HCT116 (cell line): ENCODE measurements at regions not wholly inside any gene's neighbourhood (a gene's known extent, or its start where the extent isn't known, plus 50 kb on each side); places are given as distances from the start of the nearest gene placed in this dataset.

Experiments used
- ATAC-seq: fragments of 200-7000 bp; cut with Tn5 transposase; 2 replicates; pipeline ENCODE4 v1.9.1; 2020; ENCODE audit warnings: mild to moderate bottlenecking, moderate library complexity
- BruUV-seq: library from RNA; stranded (reverse); fragments of 400-500 nt; replicated peaks from 2 replicates; lab custom pipeline; 2021; lab: Mats Ljungman, UMichigan
- CTCF ChIA-PET: fragments of 300-600 bp; sonication (Branson Sonifier 250); formaldehyde crosslinking; loops from one replicate; lab custom pipeline; 2021; ENCODE audit warnings: antibody characterized with exemption; lab: Charles Lee
- POLR2A ChIA-PET: fragments of 300-600, 350-600 bp; sonication (Branson Sonifier 250); formaldehyde crosslinking; loops from one replicate; lab custom pipeline; 2021; ENCODE audit warnings: antibody characterized with exemption; lab: Charles Lee
- RAD21 ChIA-PET, 2 experiments: fragments of 300-600 bp; sonication (Branson Sonifier 250); formaldehyde crosslinking; loops; one replicate each; lab custom pipeline; 2023; ENCODE audit warnings: low total read pairs in 2 of 2; ENCODE audit not compliant: uncharacterized antibody in 2 of 2, unreplicated experiment in 2 of 2, low non-redundant PET in 1 of 2; lab: Charles Lee
- DNase-seq: peaks from one replicate; pipeline ENCODE4 v3.0.0-alpha.2; 2010; ENCODE audit warnings: low read depth, low spot score
- H2AFZ ChIP-seq: fragments of 200-600 bp; shearing (Covaris generic), sonication (generic); 2 replicates; pipeline ENCODE4 v1.6.1; 2017; ENCODE audit warnings: low read depth, mixed run types, mixed read lengths, antibody characterized with exemption, low read length; ENCODE audit not compliant: poor library complexity, severe bottlenecking
- H3K27ac ChIP-seq: 2 replicates; pipeline ENCODE4 v1.5.1; 2012; ENCODE audit warnings: low read depth, low read length
- H3K27me3 ChIP-seq: fragments of 200-600 bp; sonication (generic); 2 replicates; pipeline ENCODE4 v1.6.1; 2016; ENCODE audit warnings: mixed run types, low read length, mixed read lengths; ENCODE audit not compliant: insufficient read depth
- H3K36me3 ChIP-seq, 2 experiments: fragments of 200-500 bp in 1 of 2; fragments of 200-600 bp in 1 of 2; sonication (Bioruptor generic) in 1 of 2; sonication (generic) in 1 of 2; 2 replicates each; pipeline versions ENCODE4 v1.5.1 to v1.6.1; 2014 to 2016; ENCODE audit warnings: low read length in 2 of 2, inconsistent platforms in 1 of 2, mixed read lengths in 1 of 2, mixed run types in 1 of 2; ENCODE audit not compliant: insufficient read depth in 2 of 2, control insufficient read depth in 1 of 2
- H3K4me1 ChIP-seq, 2 experiments: fragments of 200-600 bp in 1 of 2; sonication (generic) in 1 of 2; 2 replicates each; pipeline versions ENCODE4 v1.5.1 to v1.6.1; 2012 to 2017; ENCODE audit warnings: low read length in 2 of 2, inconsistent platforms in 1 of 2, mild to moderate bottlenecking in 1 of 2, mixed read lengths in 1 of 2, mixed run types in 1 of 2, moderate library complexity in 1 of 2; ENCODE audit not compliant: insufficient read depth in 2 of 2, control insufficient read depth in 1 of 2
- H3K4me2 ChIP-seq: fragments of 200-600 bp; sonication (generic); 2 replicates; pipeline ENCODE4 v1.6.1; 2017; ENCODE audit warnings: mixed run types, low read length, mixed read lengths
- H3K4me3 ChIP-seq, 2 experiments: fragments of 200-600 bp in 1 of 2; sonication (generic) in 1 of 2; replicated peaks in 1 of 2; 2 replicates each; pipeline ENCODE4 v1.5.1; 2011 to 2016; ENCODE audit warnings: low read length in 2 of 2, control low read depth in 1 of 2, low read depth in 1 of 2, mild to moderate bottlenecking in 1 of 2, mixed read lengths in 1 of 2, mixed run types in 1 of 2
- H3K79me2 ChIP-seq: fragments of 200-600 bp; sonication (generic); 2 replicates; pipeline ENCODE4 v1.6.1; 2017; ENCODE audit warnings: mild to moderate bottlenecking, mixed run types, low read length, moderate library complexity, mixed read lengths; ENCODE audit not compliant: insufficient read depth
- H3K9ac ChIP-seq: fragments of 200-600 bp; sonication (generic); 2 replicates; pipeline ENCODE4 v1.6.1; 2016; ENCODE audit warnings: low read length, mixed read lengths
- H3K9me2 ChIP-seq: fragments of 200-600 bp; sonication (generic), shearing (Covaris generic); 2 replicates; pipeline ENCODE4 v1.6.1; 2017; ENCODE audit warnings: mixed run types, mild to moderate bottlenecking, moderate library complexity; ENCODE audit not compliant: insufficient read depth
- H3K9me3 ChIP-seq, 2 experiments: fragments of 200-500 bp in 1 of 2; fragments of 200-600 bp in 1 of 2; sonication (Bioruptor generic) in 1 of 2; sonication (generic) in 1 of 2; 2 replicates each; pipeline ENCODE4 v1.6.1; 2014 to 2017; ENCODE audit warnings: low read length in 2 of 2, mixed read lengths in 2 of 2, inconsistent platforms in 1 of 2, low read depth in 1 of 2, mild to moderate bottlenecking in 1 of 2, mixed run types in 1 of 2, moderate library complexity in 1 of 2; ENCODE audit not compliant: control insufficient read depth in 1 of 2, insufficient read depth in 1 of 2
- H4K20me1 ChIP-seq: fragments of 200-600 bp; sonication (generic), shearing (Covaris generic); 2 replicates; pipeline ENCODE4 v1.6.1; 2017; ENCODE audit warnings: mixed run types, mild to moderate bottlenecking, moderate library complexity; ENCODE audit not compliant: insufficient read depth
- EGR1 ChIP-seq: IDR thresholded peaks from 2 replicates; pipeline ENCODE4 v1.6.1; 2012; ENCODE audit warnings: low read depth
- ELF1 ChIP-seq: IDR thresholded peaks from 2 replicates; pipeline ENCODE4 v1.6.1; 2012; ENCODE audit warnings: low read depth, borderline replicate concordance
- EZH2 ChIP-seq: fragments of 200-600 bp; sonication (generic); IDR thresholded peaks from 2 replicates; pipeline ENCODE4 v1.6.1; 2017; ENCODE audit warnings: antibody characterized with exemption, mixed run types
- FOSL1 ChIP-seq: IDR thresholded peaks from 2 replicates; pipeline ENCODE4 v1.6.1; 2012; ENCODE audit warnings: low read depth
- MAX ChIP-seq: IDR thresholded peaks from 2 replicates; pipeline ENCODE4 v1.6.1; 2012
- SP1 ChIP-seq: IDR thresholded peaks from 2 replicates; pipeline ENCODE4 v1.6.1; 2012; ENCODE audit warnings: low read depth
- SRF ChIP-seq: IDR thresholded peaks from 2 replicates; pipeline ENCODE4 v1.6.1; 2012; ENCODE audit warnings: low read depth
- TCF7L2 ChIP-seq: IDR thresholded peaks from 2 replicates; pipeline ENCODE4 v1.7.0; 2011; ENCODE audit warnings: borderline replicate concordance, inconsistent platforms; ENCODE audit not compliant: insufficient read depth, insufficient read length; ENCODE audit errors: extremely low read depth
- YY1 ChIP-seq: IDR thresholded peaks from 2 replicates; pipeline ENCODE4 v1.6.1; 2011; ENCODE audit warnings: low read length, low read depth, moderate library complexity, mild to moderate bottlenecking; ENCODE audit not compliant: insufficient replicate concordance; ENCODE audit errors: extremely low read depth
- ZNF274 ChIP-seq: fragments of 200-500 bp; sonication (Bioruptor generic); IDR thresholded peaks from 2 replicates; pipeline ENCODE4 v1.6.1; 2014; ENCODE audit warnings: mild to moderate bottlenecking, low read depth, low read length, inconsistent platforms
- intact Hi-C: fragments of 100-400 bp; cut with micrococcal nuclease; formaldehyde crosslinking; loops from 2 replicates; pipeline ENCODE4 v1.10.0; 2022
- TF ChIP-seq, protein P1 (sequence below): IDR thresholded peaks from 2 replicates; pipeline ENCODE4 v1.6.1; 2011; ENCODE audit warnings: mild to moderate bottlenecking, low read length, moderate library complexity; ENCODE audit not compliant: insufficient replicate concordance; ENCODE audit errors: extremely low read depth
- TF ChIP-seq, protein P2 (sequence below): IDR thresholded peaks from 2 replicates; pipeline ENCODE4 v1.6.1; 2012
- TF ChIP-seq, protein P3 (sequence below), 3 experiments: fragments of 200-600 bp in 1 of 3; sonication (generic) in 1 of 3; IDR thresholded peaks in 2 of 3; conservative IDR thresholded peaks in 1 of 3; 2 replicates each; pipeline ENCODE4 v1.5.1; 2012 to 2017; ENCODE audit warnings: low read depth in 2 of 3, low read length in 2 of 3, antibody characterized with exemption in 1 of 3, borderline replicate concordance in 1 of 3, control low read depth in 1 of 3, mild to moderate bottlenecking in 1 of 3, mixed read lengths in 1 of 3, mixed run types in 1 of 3, moderate library complexity in 1 of 3; ENCODE audit not compliant: insufficient read depth in 1 of 3

DNA sequence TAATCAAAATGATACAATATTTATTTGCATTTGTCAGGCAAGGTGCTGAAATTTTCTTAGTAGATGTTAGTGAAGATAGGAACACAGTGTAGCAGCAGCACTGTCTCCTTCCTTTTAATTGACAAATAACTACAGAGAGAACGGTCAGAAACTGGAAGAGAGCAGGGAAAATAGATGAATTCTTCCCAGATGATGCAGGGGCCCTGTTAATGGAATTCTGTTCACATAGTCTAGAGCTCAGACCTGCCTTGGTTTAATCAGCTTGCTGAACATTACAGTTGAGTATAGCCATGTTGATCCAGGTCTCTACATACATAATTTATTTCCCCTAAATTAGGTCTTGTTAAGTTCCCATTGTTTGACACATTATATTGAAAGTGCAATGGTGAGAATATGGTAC is 127.4 kb downstream of the SLC17A6 start:
- Histone ChIP-seq H3K27ac (no peak overlapping the region), H3K4me1 (peaks cover 0 to 6% of the 10 kb centered on the region in 2 experiments; a peak in 2 of 4 replicates), H3K9ac (no peak overlapping the region), H4K20me1 (no peaks in the 10 kb centered on the region), H3K27me3 (no peaks in the 10 kb centered on the region), H3K36me3 (no peaks in the 10 kb centered on the region), H3K4me2 (no peak overlapping the region), H3K79me2 (no peaks in the 10 kb centered on the region), H3K4me3 (no peak overlapping the region), H3K9me2 (no peaks in the 10 kb centered on the region), H3K9me3 (no peaks in the 10 kb centered on the region), H2AFZ (no peak overlapping the region)
- intact Hi-C loops = loop anchor here (10.0 kb wide), 1 partner anchor 59 kb away; no protein-coding TSS in a partner anchor
- POLR2A ChIA-PET = no interaction called here
- CTCF ChIA-PET = no interaction called here
- BruUV-seq = no TSS peak
- no peak for DNase-seq
- ATAC-seq = no peak
- TF ChIP-seq FOSL1 (no peak), MAX (no peak), ZNF274 (no peak), YY1 (no peak), SRF (no peak), EZH2 (no peak)
- TF ChIP-seq, protein P1, sequence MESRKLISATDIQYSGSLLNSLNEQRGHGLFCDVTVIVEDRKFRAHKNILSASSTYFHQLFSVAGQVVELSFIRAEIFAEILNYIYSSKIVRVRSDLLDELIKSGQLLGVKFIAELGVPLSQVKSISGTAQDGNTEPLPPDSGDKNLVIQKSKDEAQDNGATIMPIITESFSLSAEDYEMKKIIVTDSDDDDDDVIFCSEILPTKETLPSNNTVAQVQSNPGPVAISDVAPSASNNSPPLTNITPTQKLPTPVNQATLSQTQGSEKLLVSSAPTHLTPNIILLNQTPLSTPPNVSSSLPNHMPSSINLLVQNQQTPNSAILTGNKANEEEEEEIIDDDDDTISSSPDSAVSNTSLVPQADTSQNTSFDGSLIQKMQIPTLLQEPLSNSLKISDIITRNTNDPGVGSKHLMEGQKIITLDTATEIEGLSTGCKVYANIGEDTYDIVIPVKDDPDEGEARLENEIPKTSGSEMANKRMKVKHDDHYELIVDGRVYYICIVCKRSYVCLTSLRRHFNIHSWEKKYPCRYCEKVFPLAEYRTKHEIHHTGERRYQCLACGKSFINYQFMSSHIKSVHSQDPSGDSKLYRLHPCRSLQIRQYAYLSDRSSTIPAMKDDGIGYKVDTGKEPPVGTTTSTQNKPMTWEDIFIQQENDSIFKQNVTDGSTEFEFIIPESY = no peak
- RAD21 ChIA-PET = no interaction called here

DNA sequence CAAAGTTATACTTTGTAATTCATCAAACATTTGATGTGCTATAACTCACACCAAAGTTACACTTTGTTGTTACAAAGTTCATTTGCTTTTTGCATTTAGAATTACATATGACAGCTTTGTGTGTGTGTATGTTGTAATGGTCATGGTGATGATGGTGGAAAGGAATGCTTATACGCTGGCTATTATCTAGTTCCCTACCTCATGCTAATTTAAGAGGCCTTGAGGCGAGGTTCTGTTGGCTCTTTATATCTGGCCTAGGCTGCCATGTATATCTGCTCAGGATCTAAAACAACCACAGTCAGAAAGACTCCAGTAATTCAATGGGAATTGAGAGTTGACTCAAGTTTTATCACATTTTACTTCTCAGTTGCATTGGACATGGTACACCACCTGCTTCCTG is 123.4 kb downstream of the SLC17A6 start:
- intact Hi-C loops = loop anchor here (10.0 kb wide), 1 partner anchor 63 kb away; no protein-coding TSS in a partner anchor
- Histone ChIP-seq H2AFZ (no peak overlapping the region), H3K4me2 (no peak overlapping the region), H3K9me3 (no peaks in the 10 kb centered on the region), H3K36me3 (no peaks in the 10 kb centered on the region), H3K9ac (no peak overlapping the region), H3K4me1 (peaks cover 0 to 1% of the 10 kb centered on the region in 2 experiments; a peak in 2 of 4 replicates), H4K20me1 (no peaks in the 10 kb centered on the region), H3K27me3 (no peaks in the 10 kb centered on the region), H3K27ac (no peak overlapping the region), H3K79me2 (no peaks in the 10 kb centered on the region), H3K9me2 (no peaks in the 10 kb centered on the region), H3K4me3 (no peak overlapping the region)
- no TSS peak for BruUV-seq
- POLR2A ChIA-PET = no interaction called here
- no peak for ATAC-seq
- CTCF ChIA-PET = no interaction called here
- TF ChIP-seq, protein P2, sequence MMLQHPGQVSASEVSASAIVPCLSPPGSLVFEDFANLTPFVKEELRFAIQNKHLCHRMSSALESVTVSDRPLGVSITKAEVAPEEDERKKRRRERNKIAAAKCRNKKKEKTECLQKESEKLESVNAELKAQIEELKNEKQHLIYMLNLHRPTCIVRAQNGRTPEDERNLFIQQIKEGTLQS = no peak
- TF ChIP-seq SP1 (no peak), EGR1 (no peak), ELF1 (no peak), SRF (no peak), TCF7L2 (no peak)
- TF ChIP-seq, protein P3, sequence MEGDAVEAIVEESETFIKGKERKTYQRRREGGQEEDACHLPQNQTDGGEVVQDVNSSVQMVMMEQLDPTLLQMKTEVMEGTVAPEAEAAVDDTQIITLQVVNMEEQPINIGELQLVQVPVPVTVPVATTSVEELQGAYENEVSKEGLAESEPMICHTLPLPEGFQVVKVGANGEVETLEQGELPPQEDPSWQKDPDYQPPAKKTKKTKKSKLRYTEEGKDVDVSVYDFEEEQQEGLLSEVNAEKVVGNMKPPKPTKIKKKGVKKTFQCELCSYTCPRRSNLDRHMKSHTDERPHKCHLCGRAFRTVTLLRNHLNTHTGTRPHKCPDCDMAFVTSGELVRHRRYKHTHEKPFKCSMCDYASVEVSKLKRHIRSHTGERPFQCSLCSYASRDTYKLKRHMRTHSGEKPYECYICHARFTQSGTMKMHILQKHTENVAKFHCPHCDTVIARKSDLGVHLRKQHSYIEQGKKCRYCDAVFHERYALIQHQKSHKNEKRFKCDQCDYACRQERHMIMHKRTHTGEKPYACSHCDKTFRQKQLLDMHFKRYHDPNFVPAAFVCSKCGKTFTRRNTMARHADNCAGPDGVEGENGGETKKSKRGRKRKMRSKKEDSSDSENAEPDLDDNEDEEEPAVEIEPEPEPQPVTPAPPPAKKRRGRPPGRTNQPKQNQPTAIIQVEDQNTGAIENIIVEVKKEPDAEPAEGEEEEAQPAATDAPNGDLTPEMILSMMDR (IDR thresholded peaks at IDR 0.05 in 2 of 3, conservative IDR thresholded peaks at IDR 0.05 in 1 of 3; ENCODE audit: borderline replicate concordance in 1 of 3, insufficient read depth in 1 of 3, low read depth in 2 of 3, low read length in 2 of 3) = no peak
- RAD21 ChIA-PET = no interaction called here
- no peak for DNase-seq
